ENCODE measurements at regions not wholly inside any gene's neighbourhood (a gene's known extent, or its start where the extent isn't known, plus 50 kb on each side); places are given as distances from the start of the nearest gene placed in this dataset.

DNA sequence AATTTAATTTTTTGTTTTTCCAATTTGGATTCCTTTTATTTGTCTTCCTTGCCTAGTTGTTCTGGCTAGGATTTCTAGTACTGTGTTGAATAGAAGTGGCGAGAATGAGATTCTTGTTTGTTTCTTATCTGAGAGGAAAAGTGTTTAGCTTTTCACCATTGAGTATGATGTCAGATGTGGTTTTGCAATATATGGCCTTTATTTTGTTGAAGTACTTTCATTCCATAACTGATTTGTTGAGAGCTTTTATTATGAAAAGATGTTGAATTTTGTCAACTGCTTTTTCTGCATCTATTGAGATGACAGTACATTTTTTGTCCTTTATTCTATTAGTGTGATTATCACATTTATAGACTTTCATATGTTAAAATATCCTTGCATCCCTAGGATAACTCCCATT is 462.0 kb downstream of the CCDC91 start:
- no peaks in the 10 kb centered on the region for H3K27me3 Mint-ChIP-seq (ENCODE audit: low read depth)
- Histone ChIP-seq H4K20me1 (ENCODE audit: control insufficient read depth, insufficient read depth, insufficient read length) (no peaks in the 10 kb centered on the region), H4K5ac (ENCODE audit: insufficient read length, low read depth, low read length) (no peak overlapping the region), H3K79me2 (ENCODE audit: insufficient read depth, low read length) (no peaks in the 10 kb centered on the region), H3K27ac (ENCODE audit: insufficient read length, low read depth, low read length) (no peak overlapping the region), H3K18ac (ENCODE audit: insufficient read length, low read depth, low read length) (no peak overlapping the region), H3K56ac (ENCODE audit: insufficient read length, low read depth, low read length) (no peak overlapping the region), H2AK5ac (ENCODE audit: insufficient read length, low read length) (no peak overlapping the region), H2BK12ac (ENCODE audit: insufficient read length, low read depth, low read length) (no peak overlapping the region), H3T11ph (ENCODE audit: low read length) (no peak overlapping the region), H3K79me1 (ENCODE audit: insufficient read depth, low read depth, low read length, poor library complexity, severe bottlenecking) (no peaks in the 10 kb centered on the region), H2BK120ac (ENCODE audit: low read depth, low read length, poor library complexity, severe bottlenecking) (no peak overlapping the region), H3K4ac (ENCODE audit: low read depth, low read length) (no peak overlapping the region), H3K14ac (ENCODE audit: insufficient read depth, low read length) (no peak overlapping the region), H3K9me3 (ENCODE audit: control insufficient read depth, low read depth, low read length) (no peaks in the 10 kb centered on the region), H3K9ac (ENCODE audit: extremely low read depth, insufficient read length, low read length) (no peak overlapping the region), H3K23me2 (ENCODE audit: insufficient read length, low read depth, low read length, poor library complexity, severe bottlenecking) (no peaks in the 10 kb centered on the region), H2AFZ (ENCODE audit: low read length) (no peak overlapping the region), H2BK20ac (ENCODE audit: low read depth, low read length, poor library complexity, severe bottlenecking) (no peak overlapping the region), H3K23ac (ENCODE audit: insufficient read length, low read depth, low read length) (no peak overlapping the region), H3K27me3 (ENCODE audit: insufficient read depth, low read length) (no peaks in the 10 kb centered on the region), H2BK15ac (ENCODE audit: low read depth, low read length) (no peak overlapping the region), H4K8ac (replicated peaks; ENCODE audit: insufficient read length, low read depth, low read length) (no peak overlapping the region), H3K4me2 (ENCODE audit: insufficient read depth, insufficient read length, low read length) (no peak overlapping the region), H4K91ac (ENCODE audit: insufficient read length, low read depth, low read length) (no peak overlapping the region), H2BK5ac (ENCODE audit: insufficient read length, low read length) (no peak overlapping the region), H3K4me1 (ENCODE audit: insufficient read depth, low read length) (peaks cover 3% of the 10 kb centered on the region; the same call in 1 of the 2 replicates)
- no peak overlapping the region for H3K27ac Mint-ChIP-seq
- H3K4me3 Mint-ChIP-seq: no peak overlapping the region
- WGBS (ENCODE audit: extremely low coverage, insufficient read length, low lambda C conversion rate): no CpG with 5 or more reads among the region's 1 CpG
- DNase-seq: no peak
- H3K36me3 Mint-ChIP-seq (ENCODE audit: insufficient read depth in 1 of 3, low read depth in 3 of 3): peaks cover 0 to 9% (median 7%) of the 10 kb centered on the region in 3 experiments; a peak in 4 of 7 replicates
- no peak for TF ChIP-seq CTCF (conservative IDR thresholded peaks at IDR 0.05)
- peaks cover 6 to 9% of the 10 kb centered on the region in 2 experiments; a peak in 4 of 5 replicates for H3K9me3 Mint-ChIP-seq
- H3K4me1 Mint-ChIP-seq: peaks cover 9 to 15% of the 10 kb centered on the region in 2 experiments

All from H9 (cell line).